ENCODE measurements at regions not wholly inside any gene's neighbourhood (a gene's known extent, or its start where the extent isn't known, plus 50 kb on each side); places are given as distances from the start of the nearest gene placed in this dataset.

GRCh38 chr1:57729181-57729580 is 305.3 kb upstream of the DAB1 start:
- no peak for TF ChIP-seq TCF7L2 (IDR thresholded peaks at IDR 0.05; ENCODE audit: borderline replicate concordance, extremely low read depth, insufficient read depth, insufficient read length)
- TF ChIP-seq POLR2AphosphoS5 (IDR thresholded peaks at IDR 0.05; ENCODE audit: low read depth, low read length): no peak
- TF ChIP-seq MAX (IDR thresholded peaks at IDR 0.05): no peak
- no peak for TF ChIP-seq POLR2A (IDR thresholded peaks at IDR 0.05; ENCODE audit: borderline replicate concordance, extremely low read depth, insufficient read depth, insufficient read length)
- no peak for TF ChIP-seq SIN3A (IDR thresholded peaks at IDR 0.05; ENCODE audit: low read depth)
- TF ChIP-seq ZBTB33 (IDR thresholded peaks at IDR 0.05; ENCODE audit: extremely low read depth, insufficient replicate concordance, low read length): no peak
- no peak for TF ChIP-seq CTCF (IDR thresholded peaks at IDR 0.05 in 2 of 3, conservative IDR thresholded peaks at IDR 0.05 in 1 of 3; ENCODE audit: borderline replicate concordance in 1 of 3, insufficient read depth in 1 of 3, low read depth in 2 of 3, low read length in 2 of 3)
- TF ChIP-seq ELF1 (IDR thresholded peaks at IDR 0.05; ENCODE audit: borderline replicate concordance, low read depth): no peak
- TF ChIP-seq EZH2 (IDR thresholded peaks at IDR 0.05): no peak
- no peak for TF ChIP-seq EZH2phosphoT487 (IDR thresholded peaks at IDR 0.05; ENCODE audit: borderline replicate concordance)
